GM19043 (cell line): ENCODE measurements at regions not wholly inside any gene's neighbourhood (a gene's known extent, or its start where the extent isn't known, plus 50 kb on each side); places are given as distances from the start of the nearest gene placed in this dataset.
"Not testable (repeated sequence)": the region's sequence is repeated elsewhere in the genome, so short reads cannot be mapped to it uniquely, and the experiment has no call there.

ENCODE experiments used
- ATAC-seq: cut with Tn5 transposase; IDR thresholded peaks from one replicate; pipeline ENCODE4 v1.9.1; 2021; ENCODE audit warnings: low read depth; ENCODE audit not compliant: unreplicated experiment

DNA sequence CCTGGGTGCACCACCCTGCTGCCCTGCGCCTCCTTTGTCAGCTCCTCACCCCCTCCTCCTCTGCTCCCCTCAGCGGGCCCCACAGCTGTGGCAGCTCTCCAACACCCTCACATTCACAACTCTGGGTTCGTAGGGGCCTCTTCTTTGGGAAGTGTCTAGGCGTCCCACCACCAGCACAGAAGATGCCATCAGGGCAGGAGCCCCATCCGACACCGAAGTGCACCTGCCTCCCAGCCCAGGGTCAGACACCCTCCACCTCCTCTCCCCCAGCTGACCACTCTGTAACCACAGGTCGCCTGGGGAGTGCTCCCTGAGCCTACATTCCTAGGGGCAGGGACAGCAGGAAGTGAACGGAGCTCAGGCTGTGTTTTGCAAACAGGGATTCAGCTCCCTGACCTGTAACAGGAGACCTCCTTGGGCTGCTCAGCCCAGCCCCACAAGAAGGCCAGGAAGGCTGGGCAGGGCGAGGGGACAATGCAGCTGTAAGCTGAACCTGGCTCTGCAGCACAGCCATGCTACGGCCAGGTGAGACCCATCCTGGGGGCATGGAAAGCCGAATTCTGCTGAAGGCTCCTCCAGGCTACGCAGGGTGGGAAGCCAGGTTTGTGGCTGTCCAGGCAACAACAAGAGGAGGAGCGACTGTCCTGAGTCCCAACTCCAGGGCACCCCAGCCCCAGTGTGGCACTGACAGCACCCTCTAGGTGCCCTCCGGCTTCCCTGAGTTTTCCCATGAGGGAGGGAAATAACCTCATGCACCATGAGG is 269.0 kb downstream of the GOLGA6L6 start:
- ATAC-seq, result no peak

DNA sequence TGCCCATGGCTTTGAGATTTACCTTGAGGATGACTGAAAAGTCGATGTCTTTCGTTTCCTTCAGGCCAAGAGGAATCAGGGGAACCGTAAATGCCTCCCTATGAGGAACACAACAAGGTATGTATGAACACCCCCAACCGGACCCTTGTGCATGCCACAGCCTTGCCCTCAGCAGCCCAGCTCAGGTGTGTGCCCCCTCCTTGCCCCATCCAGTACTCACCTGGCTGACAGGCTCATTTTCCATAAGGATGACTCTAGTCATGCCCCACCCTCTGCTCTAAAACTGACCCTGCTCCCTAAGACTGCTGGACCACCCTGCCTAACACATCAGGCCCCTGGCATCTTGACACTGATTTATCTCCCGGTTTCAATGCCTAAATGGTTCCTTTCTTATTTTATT is 270.0 kb downstream of the GOLGA6L6 start:
- no peak for ATAC-seq

DNA sequence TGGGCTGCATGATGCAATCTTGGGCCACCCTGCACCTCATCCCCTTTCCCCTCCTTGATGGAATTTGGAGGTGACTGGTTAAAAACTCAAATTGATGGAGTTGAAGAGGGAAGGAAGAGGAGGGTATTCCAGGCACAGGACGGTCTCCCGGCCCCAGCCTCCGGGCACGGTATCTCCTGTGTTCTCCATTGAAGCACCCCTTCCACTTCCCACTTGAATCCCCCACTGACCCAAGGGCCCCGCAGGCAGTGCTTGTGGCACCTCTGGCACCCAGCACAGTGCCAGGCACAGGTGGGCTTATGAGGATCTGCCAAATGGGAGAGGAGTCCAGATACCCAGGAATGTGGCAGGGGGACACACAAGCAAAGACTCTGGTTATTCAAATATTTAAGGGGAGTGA is 271.6 kb downstream of the GOLGA6L6 start:
- not testable (repeated sequence) for ATAC-seq

DNA sequence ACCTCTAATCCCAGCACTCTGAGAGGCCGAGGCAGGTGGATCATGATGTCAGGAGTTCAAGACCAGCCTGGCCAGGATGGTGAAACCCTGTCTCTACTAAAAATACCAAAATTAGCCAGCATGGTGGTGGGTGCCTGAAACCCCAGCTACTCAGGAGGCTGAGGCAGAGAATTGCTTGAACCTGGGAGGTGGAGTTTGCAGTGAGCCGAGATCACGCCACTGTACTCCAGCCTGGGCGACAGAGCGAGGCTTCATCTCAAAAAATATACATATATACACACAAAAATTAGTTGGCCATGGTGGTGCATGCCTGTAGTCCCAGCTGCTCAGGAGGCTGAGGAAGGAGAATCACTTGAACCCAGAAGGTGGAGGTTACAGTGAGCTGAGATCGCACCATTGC is 273.6 kb downstream of the GOLGA6L6 start:
- ATAC-seq, result not testable (repeated sequence)

DNA sequence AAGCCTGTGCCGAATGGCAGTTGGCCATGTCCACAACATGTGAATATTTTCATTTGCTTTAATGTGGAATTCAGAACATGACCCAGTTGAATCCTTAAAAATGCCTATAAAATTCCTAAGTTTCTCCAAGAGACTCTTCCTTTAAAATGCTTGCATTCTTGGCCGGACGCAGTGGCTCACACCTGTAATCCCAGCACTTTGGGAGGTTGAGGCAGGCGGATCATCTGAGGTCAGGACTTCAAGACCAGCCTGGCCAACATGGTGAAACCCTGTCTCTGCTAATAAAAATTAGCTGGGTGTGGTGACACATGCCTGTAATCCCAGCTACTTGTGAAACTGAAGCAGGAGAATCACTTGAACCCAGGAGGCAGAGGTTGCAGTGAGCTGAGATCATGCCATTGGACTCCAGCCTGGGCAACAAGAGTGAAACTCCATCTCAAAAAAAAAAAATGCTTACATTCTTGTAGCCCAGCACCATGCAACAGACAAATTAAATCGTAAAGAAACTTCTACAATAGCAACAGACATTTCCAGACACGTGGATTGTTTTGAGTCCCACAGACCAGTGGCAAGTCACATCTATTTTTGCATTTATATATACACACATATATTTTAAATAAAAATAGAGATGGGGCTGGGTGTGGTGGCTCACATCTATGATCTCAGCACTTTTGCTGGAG is 274.4 kb downstream of the GOLGA6L6 start:
- ATAC-seq, result not testable (repeated sequence)

DNA sequence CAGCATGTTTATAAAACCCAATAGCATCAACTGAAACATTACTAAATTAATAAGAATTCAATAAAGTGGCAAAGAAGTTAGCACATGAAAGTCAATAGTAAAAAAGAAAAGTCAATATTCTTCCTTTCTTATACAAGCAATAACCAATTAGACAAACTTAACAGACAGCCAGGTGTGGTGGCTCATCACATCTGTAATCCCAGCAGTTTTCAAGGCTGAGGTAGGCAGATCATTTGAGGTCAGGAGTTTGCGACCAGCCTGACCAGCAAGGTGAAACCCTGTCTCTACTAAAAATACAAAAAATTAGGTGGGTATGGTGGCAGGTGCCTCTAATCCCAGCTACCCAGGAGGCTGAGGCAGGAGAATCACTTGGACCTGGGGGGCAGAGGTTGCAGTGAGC is 275.9 kb downstream of the GOLGA6L6 start:
- ATAC-seq, result not testable (repeated sequence)

DNA sequence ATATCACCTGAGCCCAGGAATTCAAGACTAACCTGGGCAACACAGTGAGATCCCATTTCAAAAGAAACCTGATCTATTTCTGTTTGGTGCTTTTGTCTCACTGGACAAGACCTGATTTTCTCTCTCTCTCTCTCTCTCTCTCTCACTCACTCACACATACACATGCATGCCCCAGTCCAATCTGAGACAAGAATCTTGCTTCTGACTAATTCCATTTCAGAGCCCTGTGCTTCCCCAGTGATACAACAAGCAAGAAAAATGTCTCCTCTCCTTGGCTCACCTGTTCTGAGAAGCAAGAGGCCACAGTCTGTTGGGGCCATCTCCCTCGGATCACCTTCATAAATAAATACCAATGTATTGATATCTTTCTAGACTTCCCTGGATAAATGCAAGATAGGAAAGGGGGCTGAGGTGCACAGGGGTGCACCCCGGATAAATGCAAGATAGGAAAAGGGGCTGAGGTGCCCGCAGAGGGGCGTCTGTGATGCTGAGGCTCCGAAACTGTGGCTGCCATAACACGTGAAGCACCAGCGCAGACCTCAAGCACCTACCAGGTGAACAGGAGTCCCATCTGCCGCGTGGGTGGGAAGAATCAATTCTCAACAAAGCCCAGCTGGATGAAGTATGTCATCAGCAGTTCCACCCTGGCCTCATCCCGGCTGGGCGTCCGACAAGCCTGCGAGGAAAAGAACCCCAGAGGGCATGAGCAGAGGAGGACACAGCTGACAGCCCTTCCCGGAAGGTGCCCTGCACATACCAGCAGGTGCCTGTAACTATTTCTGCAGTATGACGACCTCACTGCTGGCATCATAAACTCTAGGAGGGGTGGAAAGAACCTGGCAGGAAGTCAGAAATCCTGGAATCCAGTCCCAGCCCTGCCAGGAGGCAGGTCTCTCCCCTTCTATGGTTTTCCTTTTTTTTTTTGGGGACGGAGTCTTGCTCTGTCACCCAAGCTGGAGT is 280.0 kb downstream of the GOLGA6L6 start:
- ATAC-seq, result not testable (repeated sequence)

DNA sequence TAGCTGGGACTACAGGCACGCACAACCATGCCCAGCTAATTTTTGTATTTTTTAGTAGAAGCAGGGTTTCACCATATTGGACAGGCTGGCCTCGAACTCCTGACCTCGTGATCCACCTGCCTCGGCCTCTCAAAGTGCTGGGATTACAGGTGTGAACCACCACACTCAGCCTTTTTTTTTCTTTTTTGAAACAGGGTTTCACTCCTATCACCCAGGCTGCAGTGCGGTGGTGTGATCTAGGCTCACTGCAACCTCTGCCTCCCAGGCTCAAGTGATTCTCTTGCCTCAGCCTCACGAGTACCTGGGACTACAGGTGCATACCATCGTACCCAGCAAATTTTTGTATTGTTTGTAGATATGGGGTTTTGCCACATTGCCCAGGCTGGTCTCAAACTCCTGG is 280.9 kb downstream of the GOLGA6L6 start:
- not testable (repeated sequence) for ATAC-seq

DNA sequence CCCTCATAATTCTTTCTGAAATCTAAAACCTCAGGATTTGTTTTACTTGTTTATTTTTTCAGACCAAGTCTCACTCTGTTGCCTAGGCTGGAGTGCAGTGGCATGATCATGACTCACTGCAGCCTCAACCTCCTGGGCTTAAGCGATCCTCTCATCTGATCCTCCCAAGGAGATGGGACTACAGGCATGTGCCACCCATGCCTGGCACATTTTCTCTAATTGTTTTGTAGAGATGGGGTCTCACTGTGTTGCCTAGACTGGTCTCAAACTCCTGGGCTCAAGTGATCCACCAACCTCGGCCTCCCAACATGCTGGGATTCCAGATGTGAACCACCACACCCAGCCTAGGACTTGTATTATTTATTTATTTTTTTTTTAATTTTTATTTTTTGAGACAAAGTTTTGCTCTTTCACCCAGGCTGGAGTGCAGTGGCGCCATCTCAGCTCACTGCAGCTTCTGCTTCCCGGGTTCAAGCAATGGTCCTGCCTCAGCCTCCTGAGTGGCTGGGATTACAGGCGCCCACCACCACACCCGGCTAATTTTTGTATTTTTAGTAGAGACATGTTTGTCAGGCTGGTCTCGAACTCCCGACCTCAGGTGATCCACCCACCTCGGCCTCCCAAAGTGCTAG is 281.9 kb downstream of the GOLGA6L6 start:
- not testable (repeated sequence) for ATAC-seq

DNA sequence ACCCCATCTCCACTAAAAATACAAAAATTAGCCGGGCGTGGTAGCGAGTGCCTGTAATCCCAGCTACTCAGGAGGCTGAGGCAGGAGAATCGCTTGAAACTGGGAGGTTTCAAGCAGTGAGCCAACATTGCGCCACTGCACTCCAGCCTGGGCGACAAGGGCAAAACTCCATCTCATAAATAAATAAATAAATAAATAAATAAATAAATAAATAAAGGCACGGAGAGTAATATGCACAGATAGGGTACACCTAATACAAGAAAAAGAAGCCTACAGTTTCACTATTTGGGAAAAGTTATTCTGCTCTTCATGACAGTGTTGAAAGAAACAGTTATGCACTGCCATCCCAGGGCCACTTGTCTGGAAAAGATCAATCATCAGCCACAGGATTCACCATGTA is 285.2 kb downstream of the GOLGA6L6 start:
- ATAC-seq, result not testable (repeated sequence)

DNA sequence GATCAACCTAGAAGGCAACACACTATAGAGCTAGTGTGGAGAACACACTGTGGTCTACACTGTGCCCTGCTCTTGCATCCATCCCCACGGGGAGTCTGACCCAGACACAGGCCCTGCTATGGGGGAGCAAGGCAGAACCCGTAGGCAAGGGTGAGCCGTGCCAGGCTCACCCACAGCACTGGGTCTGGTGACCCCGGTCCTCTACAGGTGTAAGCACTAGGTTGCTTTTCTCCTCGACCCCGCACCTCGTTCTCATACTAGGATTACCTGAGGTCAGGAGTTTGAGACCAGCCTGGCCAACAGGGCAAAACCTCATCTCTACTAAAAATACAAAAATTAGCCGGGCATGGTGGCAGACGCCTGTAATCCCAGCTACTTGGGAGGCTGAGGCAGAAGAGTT is 286.0 kb downstream of the GOLGA6L6 start:
- not testable (repeated sequence) for ATAC-seq

DNA sequence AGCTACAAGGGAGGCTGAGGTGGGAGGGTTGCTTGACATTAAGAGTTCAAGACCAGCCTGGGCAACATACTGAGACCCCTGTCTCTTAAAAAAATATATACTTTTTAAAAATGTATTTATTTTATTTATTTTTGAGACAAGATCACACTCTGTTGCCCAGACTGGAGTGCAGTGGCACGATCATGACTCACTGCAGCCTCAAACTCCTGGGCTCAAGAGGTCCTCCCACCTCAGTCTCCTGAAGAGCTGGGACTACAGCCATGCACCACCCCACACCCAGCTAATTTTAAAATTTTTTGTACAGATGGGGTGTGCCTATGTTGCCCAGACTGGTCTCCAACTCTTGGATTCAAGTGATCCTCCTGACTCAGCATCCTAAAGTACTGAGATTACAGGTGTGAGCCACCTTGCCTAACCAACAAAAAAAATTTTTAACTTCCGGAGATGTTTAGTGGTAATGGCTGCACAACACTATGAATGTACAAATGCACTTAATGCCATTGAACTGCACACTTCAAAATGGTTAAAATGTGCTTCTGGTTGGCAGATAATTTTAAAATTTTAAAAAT is 288.5 kb downstream of the GOLGA6L6 start:
- not testable (repeated sequence) for ATAC-seq

DNA sequence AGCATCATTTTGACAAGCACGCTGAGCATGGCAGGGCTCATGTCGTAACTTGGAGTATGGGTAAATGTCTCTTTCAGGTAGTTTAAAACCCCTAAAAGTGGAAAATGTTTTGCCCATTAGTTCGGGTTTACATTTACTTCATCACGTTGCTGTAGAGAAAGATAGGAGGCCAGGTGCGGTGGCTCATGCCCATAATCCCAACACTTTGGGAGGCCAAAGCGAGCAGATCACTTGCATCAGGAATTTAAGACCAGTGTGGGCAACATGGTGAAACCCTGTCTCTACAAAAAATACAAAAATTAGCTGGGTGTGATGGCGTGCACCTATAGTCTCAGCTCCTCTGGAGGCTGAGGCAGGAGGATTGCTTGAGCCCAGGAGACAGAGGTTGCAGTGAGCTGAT is 289.6 kb downstream of the GOLGA6L6 start:
- not testable (repeated sequence) for ATAC-seq

DNA sequence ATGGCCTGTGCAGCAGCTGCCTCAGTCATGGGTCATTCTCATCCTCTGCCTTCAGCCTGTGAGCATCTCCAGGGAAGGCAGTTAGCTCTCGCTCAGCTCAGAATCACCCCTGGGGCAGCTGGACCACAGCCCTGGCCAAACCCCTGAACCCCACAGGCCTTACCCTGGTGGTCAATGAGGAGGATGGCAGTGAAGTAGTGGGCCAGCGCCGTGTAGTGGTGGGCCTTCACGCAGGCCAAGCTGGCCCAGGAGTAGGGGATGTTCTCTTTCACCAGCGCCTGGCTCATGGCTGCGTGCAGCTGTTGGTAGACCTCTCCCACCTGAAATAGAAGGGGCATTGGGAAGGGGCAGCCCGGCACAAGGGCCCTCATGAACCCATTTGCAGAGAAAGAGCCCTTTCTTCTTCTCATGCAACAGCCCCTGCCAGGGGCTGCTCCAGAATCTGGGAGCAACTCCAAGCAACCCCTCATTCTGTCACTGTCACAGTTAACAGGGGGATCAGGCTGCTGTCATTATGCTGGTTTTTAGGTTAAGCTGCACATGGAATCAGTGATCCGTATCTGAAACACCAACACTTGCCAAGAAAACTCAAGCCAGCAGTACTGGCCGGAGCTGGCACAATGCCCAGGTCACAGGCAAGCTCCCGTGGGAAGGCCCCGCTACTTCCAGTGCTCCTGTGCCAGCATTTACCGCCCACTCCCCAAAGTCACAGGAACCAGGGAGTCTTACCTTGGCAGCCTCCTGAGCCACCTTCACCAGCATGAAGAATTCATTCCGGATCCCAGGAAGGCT is 290.2 kb downstream of the GOLGA6L6 start:
- not testable (repeated sequence) for ATAC-seq

DNA sequence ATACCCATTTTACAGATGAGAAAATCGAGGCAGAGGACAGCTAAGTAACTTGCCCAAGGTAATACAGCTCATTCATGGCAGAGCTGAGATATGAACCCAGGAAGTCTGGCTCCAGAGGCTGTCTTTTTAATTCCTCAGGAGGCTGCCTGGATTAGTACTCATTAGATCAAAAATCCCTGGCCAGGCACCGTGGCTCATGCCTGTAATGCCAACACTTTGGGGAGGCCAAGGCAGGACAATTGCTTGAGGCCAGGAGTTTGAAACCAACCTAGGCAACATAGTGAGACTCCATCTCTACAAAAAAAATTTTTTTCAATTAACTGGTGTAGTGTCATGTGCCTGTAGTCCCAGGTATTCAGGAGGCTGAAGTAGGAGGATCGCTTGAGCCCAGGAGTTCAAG is 291.4 kb downstream of the GOLGA6L6 start:
- ATAC-seq, result not testable (repeated sequence)

DNA sequence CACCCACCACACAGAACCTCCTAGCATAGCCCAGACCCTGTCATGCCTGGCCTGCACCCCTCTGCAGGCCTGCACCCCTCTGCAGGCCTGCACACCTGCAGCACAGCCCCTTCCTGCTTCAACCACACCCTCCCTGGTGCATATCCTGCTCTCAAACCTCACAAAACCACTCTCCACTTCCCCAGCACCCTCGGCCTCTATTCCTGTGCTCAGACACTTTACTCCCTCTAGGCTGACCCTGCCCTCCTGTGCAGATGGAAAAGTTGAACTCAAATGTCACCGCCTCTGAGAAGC is 292.0 kb downstream of the GOLGA6L6 start:
- not testable (repeated sequence) for ATAC-seq

DNA sequence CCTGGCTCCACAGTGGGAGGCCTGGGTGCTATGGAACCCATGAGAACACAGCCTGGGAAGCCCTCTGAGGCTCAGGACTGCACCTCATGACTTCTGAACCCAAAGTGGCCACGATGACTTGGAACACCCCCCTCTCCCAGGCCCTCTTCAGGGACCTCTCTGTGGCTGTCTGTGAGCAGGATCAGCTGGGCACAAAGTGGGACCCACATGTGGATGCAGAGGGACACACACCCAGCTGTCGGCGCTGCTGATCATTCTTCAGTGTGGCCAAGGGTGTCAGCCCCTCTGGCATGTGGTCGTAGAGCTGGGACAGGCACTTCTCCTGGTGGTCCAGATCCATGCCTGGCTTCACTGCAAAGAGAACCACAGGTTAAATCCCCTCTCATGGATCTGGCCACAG is 293.2 kb downstream of the GOLGA6L6 start:
- not testable (repeated sequence) for ATAC-seq

DNA sequence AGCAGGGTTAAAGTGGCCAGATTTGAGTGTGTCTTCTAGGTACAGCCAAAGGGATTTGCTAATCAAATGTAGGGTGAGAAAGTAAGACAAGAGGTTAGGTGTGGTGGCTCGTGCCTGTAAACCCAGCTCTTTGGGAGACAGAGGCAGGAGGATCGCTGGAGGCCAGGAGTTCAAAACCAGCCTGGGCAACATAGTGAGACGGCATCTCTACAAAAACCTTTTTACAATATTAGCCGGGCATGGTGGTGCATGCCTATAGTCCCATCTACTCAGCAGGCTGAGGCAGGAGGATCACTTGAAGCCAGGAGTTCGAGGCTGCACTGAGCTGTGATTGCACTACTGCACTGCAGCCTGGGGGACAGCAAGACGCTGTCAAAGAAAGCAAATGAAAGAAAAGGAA is 294.5 kb downstream of the GOLGA6L6 start:
- ATAC-seq, result not testable (repeated sequence)

DNA sequence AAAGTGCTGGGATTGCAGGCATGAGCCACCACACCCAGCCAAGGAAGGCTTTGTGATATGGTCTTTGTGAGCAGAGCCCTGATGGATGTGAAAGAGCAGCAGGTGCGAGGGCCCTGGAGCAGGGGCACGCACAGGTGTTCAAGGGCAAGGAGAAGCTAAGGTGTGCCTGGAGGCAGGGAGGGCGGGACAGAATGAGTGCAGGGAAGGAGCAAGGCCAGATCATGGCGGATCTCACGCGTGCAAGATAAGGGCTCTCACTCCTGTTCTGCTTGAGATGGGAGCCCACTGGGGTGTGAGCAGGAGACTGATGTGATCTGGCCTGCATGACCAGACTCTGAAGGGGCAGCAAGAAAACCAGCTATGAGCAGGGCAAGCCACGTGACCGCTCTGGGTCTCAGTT is 295.0 kb downstream of the GOLGA6L6 start:
- not testable (repeated sequence) for ATAC-seq
